ENCODE measurements at regions not wholly inside any gene's neighbourhood (a gene's known extent, or its start where the extent isn't known, plus 50 kb on each side); places are given as distances from the start of the nearest gene placed in this dataset.

- TF ChIP-seq CTCF (IDR thresholded peaks at IDR 0.05; ENCODE audit: control insufficient read depth, extremely low read depth, insufficient read depth), result no peak
- no peak for DNase-seq (ENCODE audit: low read depth)
- no peak overlapping the region for H3K4me3 ChIP-seq (ENCODE audit: low read depth, low read length)
These were observed 60.1 kb upstream of the PRR23E start for GRCh38 chr3:127132876-127133275.

- no peak for DNase-seq (ENCODE audit: low read depth)
- TF ChIP-seq CTCF (IDR thresholded peaks at IDR 0.05; ENCODE audit: control insufficient read depth, extremely low read depth, insufficient read depth), result no peak
These were observed 59.0 kb upstream of the PRR23E start for GRCh38 chr3:127133971-127134370.

GRCh38 chr3:127134466-127134865 is 58.5 kb upstream of the PRR23E start:
- TF ChIP-seq CTCF (IDR thresholded peaks at IDR 0.05; ENCODE audit: control insufficient read depth, extremely low read depth, insufficient read depth), result no peak
- H3K4me3 ChIP-seq (ENCODE audit: low read depth, low read length), result no peak overlapping the region
- DNase-seq (ENCODE audit: low read depth), result no peak

More at GRCh38 chr3:127133971-127134370, 59.0 kb upstream of the PRR23E start:
- no peak overlapping the region for H3K4me3 ChIP-seq (ENCODE audit: low read depth, low read length)

GRCh38 chr3:127134887-127135240 is 58.1 kb upstream of the PRR23E start:
- no peak for TF ChIP-seq CTCF (IDR thresholded peaks at IDR 0.05; ENCODE audit: control insufficient read depth, extremely low read depth, insufficient read depth)
- H3K4me3 ChIP-seq (ENCODE audit: low read depth, low read length), result no peak overlapping the region
- no peak for DNase-seq (ENCODE audit: low read depth)

GRCh38 chr3:127135241-127136023 is 57.5 kb upstream of the PRR23E start:
- DNase-seq (ENCODE audit: low read depth), result no peak
- H3K4me3 ChIP-seq (ENCODE audit: low read depth, low read length), result no peak overlapping the region
- no peak for TF ChIP-seq CTCF (IDR thresholded peaks at IDR 0.05; ENCODE audit: control insufficient read depth, extremely low read depth, insufficient read depth)

GRCh38 chr3:127136024-127136600 is 56.8 kb upstream of the PRR23E start:
- no peak for TF ChIP-seq CTCF (IDR thresholded peaks at IDR 0.05; ENCODE audit: control insufficient read depth, extremely low read depth, insufficient read depth)
- H3K4me3 ChIP-seq (ENCODE audit: low read depth, low read length), result no peak overlapping the region
- DNase-seq (ENCODE audit: low read depth), result no peak
